ENCODE measurements at regions not wholly inside any gene's neighbourhood (a gene's known extent, or its start where the extent isn't known, plus 50 kb on each side); places are given as distances from the start of the nearest gene placed in this dataset.

GRCh38 chr10:110375121-110375520 is 70.4 kb upstream of the SMNDC1 start:
- FAIRE-seq, result no peak

DNA sequence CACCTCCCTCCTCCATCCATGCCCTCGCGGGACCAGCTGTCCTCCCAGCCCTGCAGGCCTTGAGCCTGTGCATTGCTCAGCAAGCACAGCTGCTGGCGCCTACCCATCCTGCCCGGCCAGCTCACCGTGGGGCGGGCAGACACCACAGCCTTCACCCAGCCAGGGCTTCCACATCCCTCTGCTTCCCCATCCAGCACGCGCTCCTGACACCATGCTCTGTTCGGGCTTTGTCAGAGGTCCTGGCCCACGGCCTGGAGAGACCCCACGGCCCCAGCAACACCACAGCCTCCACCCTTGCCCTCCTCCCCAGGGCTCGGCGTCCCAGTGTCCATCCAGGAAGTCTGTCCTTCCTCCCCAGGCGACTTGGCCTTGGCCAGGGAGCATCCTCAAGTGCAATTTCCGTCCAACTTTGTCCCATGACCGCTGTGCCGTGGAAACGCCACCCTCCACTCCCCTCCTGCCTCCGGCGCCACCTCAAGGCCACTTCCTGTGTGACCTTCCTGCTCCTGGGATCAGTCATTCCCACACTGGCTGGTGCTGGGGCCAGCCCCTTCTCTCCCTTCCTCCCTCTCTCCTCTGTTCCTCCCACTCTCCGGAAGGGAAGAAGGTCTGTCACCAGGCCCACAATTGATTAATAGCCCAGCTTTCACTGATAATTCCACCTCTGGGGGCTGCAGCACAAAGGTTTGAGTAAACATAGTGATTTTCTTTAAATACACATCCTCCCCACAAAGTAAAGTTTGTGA is 71.5 kb upstream of the SMNDC1 start:
- FAIRE-seq, result no peak

DNA sequence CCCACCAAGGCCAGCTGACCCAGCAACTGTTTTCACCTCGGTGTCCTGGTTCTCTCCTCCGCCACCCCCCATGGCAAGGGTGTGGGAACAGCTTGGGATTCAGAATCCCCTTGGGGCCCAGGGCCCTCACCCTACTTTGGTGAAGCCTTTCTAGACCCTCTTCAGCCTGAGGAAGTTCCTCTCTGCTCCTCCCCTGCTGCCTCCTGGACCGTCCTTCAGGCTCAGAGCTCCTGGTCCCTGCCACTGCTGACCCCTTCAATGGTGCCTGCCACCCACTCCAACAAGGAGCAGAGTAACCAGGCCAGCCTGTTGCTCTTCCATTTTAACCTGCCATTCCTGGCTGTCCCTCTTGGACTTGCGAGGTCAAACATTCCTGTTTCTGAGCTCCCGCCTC is 72.0 kb upstream of the SMNDC1 start:
- FAIRE-seq, result no peak

GRCh38 chr10:110378006-110378405 is 73.3 kb upstream of the SMNDC1 start:
- FAIRE-seq, result no peak

- FAIRE-seq, result no peak
These were observed 73.9 kb upstream of the SMNDC1 start for GRCh38 chr10:110378533-110379108.

DNA sequence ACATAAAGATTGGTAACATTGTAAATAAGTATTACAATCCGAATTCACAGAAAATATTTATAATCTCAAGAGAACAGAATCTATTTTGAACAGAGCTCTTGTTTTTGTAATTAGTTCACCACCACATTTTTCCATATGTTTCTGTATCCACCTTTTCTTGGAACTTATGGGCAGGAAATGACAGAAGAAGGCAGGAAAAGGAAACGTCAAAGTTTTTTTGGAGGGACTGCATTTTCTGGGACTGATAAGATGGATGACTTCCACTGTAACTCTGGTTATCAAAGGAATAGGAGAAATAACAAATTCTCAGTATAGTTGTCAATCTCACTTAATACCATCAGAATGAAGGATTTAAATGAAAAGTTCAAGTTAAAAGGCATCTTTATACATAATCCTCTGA is 75.1 kb upstream of the SMNDC1 start:
- FAIRE-seq, result no peak

GRCh38 chr10:110380293-110380692 is 75.6 kb upstream of the SMNDC1 start:
- FAIRE-seq, result peak; percentile 47

- no peak for FAIRE-seq
These were observed 78.0 kb upstream of the SMNDC1 start for GRCh38 chr10:110382695-110383094.

DNA sequence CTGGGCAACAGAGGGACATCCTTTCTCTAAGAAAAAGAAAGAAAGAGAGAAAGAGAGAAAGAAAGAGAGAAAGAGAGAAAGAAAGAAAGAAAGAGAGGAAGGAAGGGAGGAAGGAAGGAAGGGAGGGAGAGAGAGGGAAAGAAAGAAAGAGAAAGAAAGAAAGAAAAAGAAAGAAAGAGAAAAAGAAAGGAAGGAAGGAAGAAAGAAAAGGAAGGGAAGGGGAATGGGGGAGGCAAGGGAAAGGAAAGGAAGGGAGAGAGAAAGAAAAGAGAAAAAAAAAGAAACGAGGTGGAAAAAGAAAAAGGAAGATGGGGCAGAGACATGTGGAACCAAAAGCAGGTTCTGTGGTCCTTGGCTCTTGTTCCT is 82.9 kb upstream of the SMNDC1 start:
- FAIRE-seq, result no peak

- FAIRE-seq, result no peak
These were observed 83.4 kb upstream of the SMNDC1 start for GRCh38 chr10:110387983-110388686.

DNA sequence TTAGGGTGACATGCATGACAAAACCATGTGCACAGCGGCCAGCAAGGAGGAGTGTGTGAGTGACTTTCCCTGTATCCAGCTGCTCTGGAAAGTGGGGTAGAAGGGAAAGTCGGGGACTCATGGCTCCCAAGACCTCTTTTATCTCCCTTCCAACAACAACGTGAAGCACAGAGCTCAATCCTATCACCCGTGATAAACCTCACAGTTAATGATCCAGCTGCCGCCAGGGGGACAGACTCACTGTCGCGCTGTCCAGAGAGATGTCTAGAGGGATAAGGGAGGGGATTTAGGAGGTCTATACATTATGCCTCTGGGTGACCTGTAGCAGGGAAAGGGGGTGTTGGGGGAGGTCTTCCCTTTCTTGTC is 84.0 kb upstream of the SMNDC1 start:
- no peak for FAIRE-seq

DNA sequence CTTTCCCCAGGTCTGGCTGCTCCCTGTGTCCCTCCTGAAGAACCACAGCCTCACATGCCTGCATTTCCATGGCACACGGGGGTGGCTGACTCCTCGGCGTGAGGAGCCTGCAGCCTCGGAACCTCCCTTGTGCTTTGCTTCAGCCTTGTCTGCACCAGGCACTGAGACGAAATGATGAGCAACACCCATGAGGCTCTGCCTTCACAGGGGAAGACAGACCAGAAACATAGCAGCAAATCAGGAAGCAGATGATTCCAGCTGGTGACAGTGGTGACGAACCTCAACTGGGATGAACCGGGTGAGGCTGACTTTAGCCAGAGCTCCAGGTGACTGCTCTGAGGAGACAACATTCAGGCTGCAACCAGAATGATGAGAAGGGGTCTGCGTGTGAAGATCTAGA is 84.5 kb upstream of the SMNDC1 start:
- no peak for FAIRE-seq

DNA sequence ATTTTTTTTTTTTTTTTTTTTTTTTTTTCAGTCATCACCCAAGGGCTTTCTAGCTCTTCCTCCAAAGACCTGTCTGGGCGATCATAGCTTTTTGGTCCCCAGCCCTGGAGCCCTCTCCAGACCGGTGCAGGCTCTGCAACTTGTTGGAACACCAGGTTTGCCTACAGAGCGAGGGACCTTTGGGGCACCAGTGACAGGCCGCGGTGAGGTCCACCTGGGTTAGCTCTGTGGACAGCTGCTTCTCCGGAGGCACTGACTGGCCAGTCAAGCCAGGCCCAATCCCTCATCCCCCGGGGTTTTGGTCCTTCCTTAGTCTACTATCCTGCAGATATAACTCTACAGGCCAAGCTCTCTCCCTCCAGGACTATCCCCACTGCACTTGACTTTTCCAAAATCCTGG is 86.8 kb upstream of the SMNDC1 start:
- no peak for FAIRE-seq

DNA sequence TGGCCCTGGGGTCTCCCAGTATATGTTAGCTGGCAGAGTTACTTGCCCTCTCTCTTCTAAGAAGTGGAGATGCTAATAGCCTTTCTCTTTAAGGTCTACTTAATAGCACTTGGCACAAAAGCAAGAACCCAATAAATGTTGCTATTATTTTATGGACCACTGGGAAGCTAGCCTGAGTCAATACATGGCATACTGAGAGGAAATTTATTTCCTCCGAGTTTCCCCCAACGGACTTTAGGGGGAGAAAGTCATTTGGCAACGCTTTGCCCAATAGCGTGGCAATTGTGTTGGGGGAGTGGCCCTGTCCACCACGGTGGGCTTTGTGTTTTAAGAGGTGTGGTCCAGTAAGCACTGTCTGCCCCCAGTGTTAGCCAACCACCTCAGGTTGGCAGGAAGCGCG is 87.4 kb upstream of the SMNDC1 start:
- FAIRE-seq, result no peak

DNA sequence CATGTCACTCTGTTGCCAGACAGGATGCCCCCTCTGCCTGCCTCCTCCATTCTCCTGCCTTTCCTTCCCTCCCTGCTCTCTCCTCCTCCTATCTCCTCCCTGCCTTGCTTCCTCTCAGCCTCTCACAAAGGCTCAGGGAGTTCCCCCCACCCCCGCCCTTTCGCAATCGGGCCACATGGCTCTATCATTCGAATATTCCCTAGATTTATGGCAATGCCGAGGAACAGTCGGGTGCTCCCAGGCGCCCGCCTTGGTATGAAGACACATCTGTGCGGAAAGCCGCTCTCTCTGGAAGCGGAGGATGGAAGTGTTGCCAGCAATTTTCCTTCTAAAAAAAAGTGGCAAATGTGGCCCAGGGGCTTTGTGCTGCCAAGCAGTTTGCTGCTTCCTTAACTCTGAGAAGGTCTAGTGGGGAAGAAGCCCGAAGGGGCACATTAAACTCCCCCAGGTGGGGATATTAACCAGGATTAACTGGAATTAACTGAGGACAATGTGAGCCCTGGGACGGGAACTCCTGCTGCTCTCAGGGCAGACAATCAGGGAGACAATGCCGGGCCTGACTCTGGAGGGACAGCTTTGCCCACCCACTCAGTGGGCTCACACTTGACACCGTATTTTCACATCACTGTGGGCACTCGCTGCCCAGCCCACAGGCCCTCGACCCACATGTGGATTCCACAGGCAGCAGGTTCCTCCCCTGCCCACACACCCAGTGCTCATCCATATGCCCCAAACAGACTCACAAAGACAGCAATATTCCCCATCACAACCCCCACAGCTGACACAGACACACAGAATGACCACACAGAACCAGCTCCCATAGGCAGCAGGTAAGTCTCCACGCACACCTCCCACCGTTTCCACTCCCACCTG is 88.4 kb upstream of the SMNDC1 start:
- no peak for FAIRE-seq

GRCh38 chr10:110393866-110394265 is 89.1 kb upstream of the SMNDC1 start:
- no peak for FAIRE-seq

DNA sequence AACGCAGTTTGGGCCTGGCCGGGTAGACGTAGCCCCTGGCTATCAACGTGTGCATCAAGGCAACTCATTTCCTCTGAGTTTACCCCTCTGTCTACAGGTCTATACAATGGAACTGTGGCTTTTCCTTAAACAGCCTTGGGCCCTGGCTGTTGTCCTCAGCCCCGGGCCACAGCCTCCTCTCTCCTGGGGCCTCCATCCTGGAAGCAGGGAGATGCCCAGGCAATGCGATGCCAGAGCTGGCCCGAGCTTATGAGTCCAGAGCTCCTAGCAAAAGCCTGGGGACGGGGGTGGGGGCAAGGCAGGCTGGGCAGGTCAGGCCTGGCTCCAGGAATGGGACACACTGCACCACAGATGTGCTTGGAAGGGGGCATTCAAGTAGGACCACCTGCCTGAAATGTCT is 89.6 kb upstream of the SMNDC1 start:
- no peak for FAIRE-seq

DNA sequence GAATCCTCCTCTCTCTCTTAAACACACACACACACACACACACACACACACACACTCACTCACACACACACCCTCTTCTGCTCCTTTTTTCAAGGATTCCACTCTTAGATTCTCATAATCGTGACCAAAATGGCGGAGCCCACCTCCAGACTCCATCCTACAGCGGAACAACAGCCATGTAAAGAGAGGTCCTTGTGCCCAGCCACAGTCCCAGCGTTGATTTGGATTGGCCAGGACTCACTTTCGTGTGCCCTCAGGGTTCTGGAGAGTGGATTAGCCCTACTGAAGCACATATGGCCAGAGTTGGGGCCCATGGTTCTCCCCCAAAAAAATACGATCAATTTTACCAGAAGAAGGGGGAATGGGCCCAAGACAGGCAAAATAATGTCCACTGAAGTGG is 90.2 kb upstream of the SMNDC1 start:
- no peak for FAIRE-seq

DNA sequence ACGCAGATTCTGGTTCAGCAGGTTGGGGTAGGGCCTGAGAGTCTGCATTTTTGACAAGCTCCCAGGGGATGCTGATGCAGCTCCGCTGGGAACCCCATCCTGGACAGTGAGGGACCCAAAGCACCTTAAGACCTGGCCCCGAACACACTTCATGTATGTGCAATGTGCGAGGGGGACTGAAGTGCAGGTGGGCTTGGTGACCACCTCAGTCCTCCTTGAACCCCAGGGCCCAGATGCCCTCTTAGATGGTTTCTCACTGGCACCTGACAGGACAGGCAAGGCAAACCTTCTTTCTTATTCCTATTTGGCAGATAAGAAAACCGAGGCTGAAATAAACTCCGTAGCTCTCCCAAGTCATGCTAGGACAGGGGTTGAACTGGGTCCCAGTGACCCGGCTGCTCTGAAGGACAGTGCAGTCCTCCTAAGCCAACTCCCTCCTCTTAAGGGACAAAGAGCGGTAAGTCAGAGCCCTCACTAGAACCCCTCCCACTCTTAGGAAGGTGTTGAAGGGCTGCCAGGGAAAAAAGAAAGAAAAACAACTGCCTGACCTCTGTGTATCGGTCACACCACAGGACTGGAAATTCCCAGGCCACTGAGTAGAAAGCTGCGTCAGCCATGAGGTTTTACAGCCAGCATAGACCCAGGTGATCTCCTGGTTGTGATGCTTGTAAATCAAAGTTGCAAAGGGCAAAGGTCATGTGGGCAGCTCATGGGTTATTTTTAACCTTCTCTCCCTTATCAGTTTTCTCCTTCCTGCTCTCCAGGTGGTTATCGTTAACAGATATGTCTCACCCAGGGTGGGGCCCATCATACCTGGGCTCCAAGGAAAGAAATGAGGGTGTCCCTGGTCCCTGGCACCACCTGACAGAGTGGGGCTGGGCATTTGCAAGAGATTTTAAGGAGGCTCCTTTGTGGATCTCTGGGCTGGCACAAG is 90.9 kb upstream of the SMNDC1 start:
- peak; percentile 45 for FAIRE-seq

GRCh38 chr10:110396284-110396651 is 91.5 kb upstream of the SMNDC1 start:
- no peak for FAIRE-seq

DNA sequence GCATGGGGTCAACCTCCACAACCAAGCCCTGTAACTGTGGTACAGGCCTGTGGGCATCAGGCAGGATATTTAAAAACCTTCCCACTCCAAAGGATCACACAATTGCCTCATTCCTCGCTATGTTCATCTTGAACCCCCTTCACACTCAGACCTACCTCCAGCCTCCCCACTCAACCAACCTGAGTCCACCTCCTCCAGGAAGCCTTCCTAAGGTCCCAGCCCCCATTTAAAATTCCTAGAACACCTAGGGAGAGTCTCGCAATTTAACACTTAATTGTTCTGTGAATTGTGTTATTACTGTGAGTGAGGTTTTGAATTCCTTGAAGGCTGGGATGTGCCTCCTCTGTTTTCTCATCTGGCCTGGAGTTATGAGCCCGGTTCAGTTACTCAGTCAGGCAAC is 93.1 kb upstream of the SMNDC1 start:
- no peak for FAIRE-seq

DNA sequence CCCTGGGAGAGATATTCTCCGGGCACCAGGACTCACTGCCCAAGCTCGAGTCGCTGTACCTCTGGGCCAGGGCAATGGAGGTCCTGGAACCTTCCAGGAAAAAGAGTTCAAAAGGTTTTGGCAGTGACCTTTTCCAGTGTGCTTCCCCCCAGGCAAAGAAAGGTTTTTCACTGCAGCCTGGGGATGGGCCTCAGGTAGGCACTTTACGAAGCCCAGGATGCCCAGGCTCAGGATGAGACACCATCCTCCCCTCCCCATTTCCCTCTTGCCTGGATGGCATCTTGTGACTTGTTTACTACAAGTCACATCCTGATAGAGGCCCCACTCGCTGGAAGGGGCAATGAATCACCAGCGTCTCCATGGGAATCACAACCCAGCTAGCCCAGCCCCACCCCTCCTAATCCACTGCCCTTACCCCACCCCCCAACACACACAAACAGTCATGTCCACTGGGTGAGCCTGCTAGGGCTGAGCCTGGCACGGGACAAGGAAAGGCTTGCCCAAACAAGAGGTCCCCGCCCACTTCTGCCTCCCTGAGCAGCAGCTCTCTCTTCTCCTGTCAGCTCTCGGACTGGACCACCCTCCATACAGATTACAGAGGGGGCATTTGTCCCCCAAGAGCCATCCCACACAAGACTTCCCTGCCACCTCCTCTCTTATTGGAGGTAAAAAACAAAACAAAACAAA is 93.8 kb upstream of the SMNDC1 start:
- no peak for FAIRE-seq
